ENCODE measurements at regions not wholly inside any gene's neighbourhood (a gene's known extent, or its start where the extent isn't known, plus 50 kb on each side); places are given as distances from the start of the nearest gene placed in this dataset.
A peak's percentile ranks its signal among the peaks of the same experiment; 100 is the strongest.

DNA sequence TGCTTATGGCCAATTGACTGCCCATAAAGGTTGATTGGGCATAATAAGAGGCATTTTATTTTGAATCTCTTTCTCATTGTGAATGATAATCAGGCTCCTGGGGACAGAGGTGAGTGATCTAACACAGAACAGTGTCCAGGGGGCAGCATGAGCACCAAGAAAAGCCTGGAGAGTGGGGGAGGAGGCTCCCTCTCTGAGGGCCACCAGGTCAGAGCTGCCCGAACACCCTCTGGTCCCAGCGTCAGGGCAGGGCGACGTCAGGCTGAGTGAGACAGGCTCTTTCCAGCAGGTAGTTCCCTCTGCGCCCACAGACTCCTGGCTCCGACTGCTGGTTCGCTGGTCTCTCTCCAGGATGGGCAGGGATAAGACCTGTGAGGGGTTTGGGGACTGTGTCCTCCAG lies 250.2 kb upstream of the C1orf174 start:
- H3K36me3 ChIP-seq (ENCODE audit: control insufficient read depth, insufficient read depth, low read length): no peaks in the 10 kb centered on the region
- peaks cover 9% of the 10 kb centered on the region for H3K4me1 ChIP-seq (ENCODE audit: control insufficient read depth, insufficient read depth, low read length)
- H3K27ac ChIP-seq (ENCODE audit: low read depth, low read length): no peak overlapping the region
- WGBS (ENCODE audit: insufficient coverage): 50% methylated on average over 5 of the region's 7 CpGs
- no peak overlapping the region for H3K4me3 ChIP-seq (ENCODE audit: low read depth, low read length)
- DNase-seq (ENCODE audit: low read depth in 4 of 6, low spot score in 6 of 6): no peak
- no peaks in the 10 kb centered on the region for H3K27me3 ChIP-seq (ENCODE audit: control insufficient read depth, insufficient read depth, low read length)
- no peaks in the 10 kb centered on the region for H3K9me3 ChIP-seq (ENCODE audit: control insufficient read depth, insufficient read depth, low read length)

DNA sequence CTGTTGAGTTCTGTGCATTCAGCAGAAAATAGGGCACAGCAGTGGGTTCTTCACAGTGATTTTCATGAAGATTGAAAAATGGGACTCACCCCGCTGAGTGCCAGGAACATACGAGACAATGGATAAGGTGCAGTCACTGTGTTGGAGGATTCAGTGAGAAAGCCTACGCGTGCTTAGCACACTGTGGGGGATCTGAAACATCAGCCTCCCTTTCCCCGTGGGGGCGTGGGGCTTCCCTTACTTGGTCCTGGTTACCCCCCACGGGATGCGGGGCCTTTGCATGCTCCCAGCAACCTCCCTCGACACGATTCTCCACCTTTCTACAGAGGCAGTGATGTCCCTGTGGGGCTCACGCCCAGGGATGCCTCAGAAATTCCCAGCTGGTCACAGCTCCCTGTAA lies 252.2 kb upstream of the C1orf174 start:
- no peaks in the 10 kb centered on the region for H3K9me3 ChIP-seq (ENCODE audit: control insufficient read depth, insufficient read depth, low read length)
- no peaks in the 10 kb centered on the region for H3K27me3 ChIP-seq (ENCODE audit: control insufficient read depth, insufficient read depth, low read length)
- H3K27ac ChIP-seq (ENCODE audit: low read depth, low read length): no peak overlapping the region
- H3K36me3 ChIP-seq (ENCODE audit: control insufficient read depth, insufficient read depth, low read length): no peaks in the 10 kb centered on the region
- 84% methylated on average over 11 of the region's 11 CpGs for WGBS (ENCODE audit: insufficient coverage)
- no peak overlapping the region for H3K4me3 ChIP-seq (ENCODE audit: low read depth, low read length)
- no peak for DNase-seq (ENCODE audit: low read depth in 4 of 6, low spot score in 6 of 6)
- peaks cover 12% of the 10 kb centered on the region for H3K4me1 ChIP-seq (ENCODE audit: control insufficient read depth, insufficient read depth, low read length)

DNA sequence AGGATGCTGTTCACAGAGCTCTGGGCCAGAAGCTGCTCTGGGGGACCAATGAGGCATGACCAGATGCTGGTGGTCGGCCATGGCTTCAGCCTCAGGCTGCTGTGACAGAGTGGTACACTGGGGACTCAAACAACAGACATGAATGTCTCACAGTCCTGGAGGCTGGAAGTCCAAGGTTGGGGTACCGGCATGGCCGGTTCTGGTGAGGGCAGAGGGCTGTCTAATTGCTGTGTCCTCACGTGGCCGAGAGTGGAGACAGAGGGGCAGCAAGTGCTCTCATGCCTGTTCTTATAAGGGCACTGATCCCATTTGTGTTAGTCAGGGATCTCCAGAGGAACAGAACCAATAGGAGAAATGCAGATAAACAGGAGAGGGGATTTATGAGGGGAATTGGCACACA lies 253.5 kb upstream of the C1orf174 start:
- Histone ChIP-seq H3K36me3 (ENCODE audit: control insufficient read depth, insufficient read depth, low read length) (no peaks in the 10 kb centered on the region), H3K9me3 (ENCODE audit: control insufficient read depth, insufficient read depth, low read length) (no peaks in the 10 kb centered on the region), H3K4me3 (ENCODE audit: low read depth, low read length) (no peak overlapping the region), H3K27me3 (ENCODE audit: control insufficient read depth, insufficient read depth, low read length) (no peaks in the 10 kb centered on the region), H3K27ac (ENCODE audit: low read depth, low read length) (no peak overlapping the region), H3K4me1 (ENCODE audit: control insufficient read depth, insufficient read depth, low read length) (peaks cover 6% of the 10 kb centered on the region)
- whole genome bisulfite sequencing (ENCODE audit: insufficient coverage): 96% methylated on average over 5 of the region's 5 CpGs
- DNase-seq (ENCODE audit: low read depth in 4 of 6, low spot score in 6 of 6): no peak

DNA sequence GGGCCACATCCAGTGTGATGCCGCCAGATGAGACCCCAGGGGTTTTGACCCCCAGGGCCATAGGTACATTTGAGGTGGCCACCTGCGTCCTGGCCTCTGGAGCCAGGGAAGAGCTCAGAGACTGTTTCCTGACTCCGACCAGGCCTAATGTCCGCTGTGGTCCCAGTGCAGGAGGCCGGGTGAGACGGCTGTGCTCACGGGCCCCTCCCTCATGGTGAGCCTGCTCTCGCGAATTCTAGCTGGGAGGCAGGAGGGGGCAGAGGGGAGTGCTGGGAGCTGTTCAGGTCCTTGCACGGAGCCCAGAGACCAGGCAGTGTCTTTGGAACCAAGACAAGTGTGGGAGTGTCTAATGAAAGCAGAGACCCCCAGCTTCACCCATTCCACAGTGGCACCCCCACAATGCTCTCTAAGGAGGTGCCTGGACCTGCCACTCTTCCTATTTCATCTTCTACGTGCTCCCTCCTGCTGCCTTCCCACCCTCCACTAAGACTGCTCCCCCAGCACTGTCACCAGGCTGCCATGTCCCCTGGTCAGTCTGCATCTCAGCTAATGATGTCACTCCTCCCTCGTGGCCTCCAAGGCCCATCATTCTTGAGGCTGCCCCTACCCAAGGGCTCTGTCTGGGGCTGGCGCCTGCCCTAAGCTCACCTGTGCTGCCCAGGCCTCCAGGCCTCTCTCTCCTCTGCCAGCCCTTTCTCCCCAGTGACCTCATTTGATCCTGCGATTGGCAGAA lies 256.3 kb upstream of the C1orf174 start:
- WGBS (ENCODE audit: insufficient coverage): 63% methylated on average over 13 of the region's 14 CpGs
- DNase-seq (ENCODE audit: low read depth in 4 of 6, low spot score in 6 of 6): no peak
- no peak overlapping the region for H3K27ac ChIP-seq (ENCODE audit: low read depth, low read length)

DNA sequence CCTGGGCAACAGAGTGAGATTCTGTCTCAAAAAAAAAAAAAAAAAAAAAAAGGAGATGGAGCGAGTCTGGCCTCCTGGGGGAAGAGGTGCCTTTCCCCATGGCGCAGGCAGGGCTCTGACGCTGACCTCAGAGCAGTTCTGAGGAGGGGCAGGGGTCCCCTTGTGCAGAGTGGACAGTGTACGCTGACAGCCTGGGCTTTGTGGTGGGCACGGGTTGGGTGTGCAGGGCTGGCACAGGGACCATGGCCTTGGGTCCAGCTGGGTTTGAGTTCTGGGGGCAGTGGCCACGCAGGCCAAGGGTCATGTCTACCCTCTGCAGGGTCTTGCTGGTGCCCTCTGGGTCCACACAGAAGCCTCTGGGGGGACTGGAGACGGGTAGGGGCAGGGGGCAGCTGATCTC lies 260.1 kb upstream of the C1orf174 start:
- no peaks in the 10 kb centered on the region for H3K9me3 ChIP-seq (ENCODE audit: control insufficient read depth, insufficient read depth, low read length)
- peaks cover 2% of the 10 kb centered on the region for H3K4me1 ChIP-seq (ENCODE audit: control insufficient read depth, insufficient read depth, low read length)
- 90% methylated on average over 6 of the region's 7 CpGs for WGBS (ENCODE audit: insufficient coverage)
- H3K27me3 ChIP-seq (ENCODE audit: control insufficient read depth, insufficient read depth, low read length): peaks cover 2% of the 10 kb centered on the region
- H3K27ac ChIP-seq (ENCODE audit: low read depth, low read length): no peak overlapping the region
- no peak for DNase-seq (ENCODE audit: low read depth in 4 of 6, low spot score in 6 of 6)
- no peaks in the 10 kb centered on the region for H3K36me3 ChIP-seq (ENCODE audit: control insufficient read depth, insufficient read depth, low read length)
- H3K4me3 ChIP-seq (ENCODE audit: low read depth, low read length): no peak overlapping the region

More for the DNA sequence above, 256.3 kb upstream of the C1orf174 start:
- Histone ChIP-seq H3K4me1 (ENCODE audit: control insufficient read depth, insufficient read depth, low read length) (peaks cover 2% of the 10 kb centered on the region), H3K36me3 (ENCODE audit: control insufficient read depth, insufficient read depth, low read length) (no peaks in the 10 kb centered on the region), H3K4me3 (ENCODE audit: low read depth, low read length) (no peak overlapping the region), H3K27me3 (ENCODE audit: control insufficient read depth, insufficient read depth, low read length) (no peaks in the 10 kb centered on the region), H3K9me3 (ENCODE audit: control insufficient read depth, insufficient read depth, low read length) (no peaks in the 10 kb centered on the region)

DNA sequence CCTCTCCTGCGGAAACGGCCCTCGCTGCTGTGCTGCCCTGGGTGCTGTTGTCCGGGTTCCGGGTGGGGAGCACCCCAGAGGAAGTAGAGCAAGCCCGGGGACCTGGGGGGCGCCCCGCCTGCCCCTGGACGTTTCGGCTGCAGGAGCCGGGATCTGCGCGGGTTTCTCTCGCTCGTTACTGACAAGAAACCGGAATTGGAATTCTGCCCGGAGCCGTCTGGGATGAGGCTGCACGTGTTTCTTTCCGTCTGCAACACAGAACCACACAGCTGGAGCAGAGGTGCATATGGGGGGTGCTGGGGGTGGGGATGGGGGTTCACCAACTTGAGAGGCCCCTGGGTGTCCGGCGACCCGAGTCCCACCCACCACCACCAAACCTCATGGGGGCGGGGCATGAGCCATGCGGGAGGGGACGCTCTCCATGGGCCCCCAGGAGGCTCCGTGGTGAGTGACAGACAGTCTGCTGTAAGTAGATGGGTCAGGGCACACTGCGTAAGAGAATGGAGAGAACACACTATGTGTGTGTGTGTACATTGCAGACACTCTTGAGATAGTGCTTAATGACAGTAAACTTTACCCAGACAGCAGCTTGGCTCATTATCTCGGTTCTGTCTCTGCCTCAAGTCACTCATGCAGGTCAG lies 261.4 kb upstream of the C1orf174 start:
- no peak overlapping the region for H3K4me3 ChIP-seq (ENCODE audit: low read depth, low read length)
- no peaks in the 10 kb centered on the region for H3K9me3 ChIP-seq (ENCODE audit: control insufficient read depth, insufficient read depth, low read length)
- no peak overlapping the region for H3K27ac ChIP-seq (ENCODE audit: low read depth, low read length)
- H3K4me1 ChIP-seq (ENCODE audit: control insufficient read depth, insufficient read depth, low read length): no peaks in the 10 kb centered on the region
- DNase-seq (ENCODE audit: low read depth in 4 of 6, low spot score in 6 of 6): no peak
- peaks cover 2% of the 10 kb centered on the region for H3K27me3 ChIP-seq (ENCODE audit: control insufficient read depth, insufficient read depth, low read length)
- H3K36me3 ChIP-seq (ENCODE audit: control insufficient read depth, insufficient read depth, low read length): no peaks in the 10 kb centered on the region
- WGBS (ENCODE audit: insufficient coverage): 88% methylated on average over 18 of the region's 29 CpGs

DNA sequence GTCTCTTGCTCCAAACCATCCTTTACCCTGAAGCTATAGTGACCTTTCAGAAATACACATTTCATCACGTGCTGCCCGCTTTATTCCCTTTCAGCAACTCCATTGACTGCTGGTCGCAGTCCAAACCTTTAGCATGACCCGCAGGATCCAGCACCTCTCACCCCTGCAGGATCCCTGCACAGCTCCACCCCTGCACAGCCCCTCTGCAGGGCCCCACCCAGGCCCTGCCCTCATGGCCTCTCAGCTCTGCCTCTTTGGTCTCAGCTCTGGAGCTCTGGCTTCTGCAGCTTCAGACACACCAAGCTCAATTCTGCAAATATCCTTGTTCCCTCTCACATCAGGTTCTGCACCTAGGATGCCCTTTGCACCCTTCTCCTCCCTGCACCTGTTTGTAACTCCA lies 264.9 kb upstream of the C1orf174 start:
- no peaks in the 10 kb centered on the region for H3K9me3 ChIP-seq (ENCODE audit: control insufficient read depth, insufficient read depth, low read length)
- no peak for DNase-seq (ENCODE audit: low read depth in 4 of 6, low spot score in 6 of 6)
- H3K27ac ChIP-seq (ENCODE audit: low read depth, low read length): no peak overlapping the region
- no peak overlapping the region for H3K4me3 ChIP-seq (ENCODE audit: low read depth, low read length)
- no peaks in the 10 kb centered on the region for H3K36me3 ChIP-seq (ENCODE audit: control insufficient read depth, insufficient read depth, low read length)
- WGBS (ENCODE audit: insufficient coverage): 73% methylated on average over 4 of the region's 4 CpGs
- H3K4me1 ChIP-seq (ENCODE audit: control insufficient read depth, insufficient read depth, low read length): peaks cover 7% of the 10 kb centered on the region
- H3K27me3 ChIP-seq (ENCODE audit: control insufficient read depth, insufficient read depth, low read length): peaks cover 2% of the 10 kb centered on the region

DNA sequence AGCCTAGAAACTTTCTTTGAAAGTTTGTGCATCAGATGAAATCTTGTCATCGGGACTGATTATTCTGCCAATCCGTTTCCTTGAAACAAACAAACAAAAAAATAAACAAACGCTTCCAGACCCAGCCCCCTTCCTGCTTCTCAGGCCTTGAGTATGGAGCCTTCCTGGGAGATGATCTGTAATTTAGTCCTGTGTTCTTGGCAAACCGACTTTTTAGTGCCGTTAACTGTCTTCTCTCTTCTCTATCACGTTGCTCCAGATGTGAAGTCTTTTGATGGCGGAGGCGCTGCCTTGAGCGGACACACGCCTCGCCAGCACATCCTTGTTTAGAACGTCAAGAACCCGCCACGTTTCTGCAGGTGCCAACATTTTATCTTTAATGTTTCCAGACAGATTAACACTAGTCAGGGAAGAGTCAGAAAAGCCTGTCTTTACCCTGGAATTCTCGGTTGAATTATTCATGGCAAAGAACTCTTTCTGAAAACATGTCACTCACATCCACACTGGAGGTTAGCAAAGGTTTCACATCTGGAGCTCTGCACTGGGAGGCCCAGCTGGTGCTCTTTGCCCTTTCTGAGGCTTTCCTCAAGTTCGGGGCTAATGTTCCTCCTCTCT lies 265.7 kb upstream of the C1orf174 start:
- Histone ChIP-seq H3K4me1 (ENCODE audit: control insufficient read depth, insufficient read depth, low read length) (peaks cover 12% of the 10 kb centered on the region), H3K27ac (ENCODE audit: low read depth, low read length) (no peak overlapping the region), H3K4me3 (ENCODE audit: low read depth, low read length) (no peak overlapping the region), H3K27me3 (ENCODE audit: control insufficient read depth, insufficient read depth, low read length) (peaks cover 2% of the 10 kb centered on the region), H3K36me3 (ENCODE audit: control insufficient read depth, insufficient read depth, low read length) (no peaks in the 10 kb centered on the region), H3K9me3 (ENCODE audit: control insufficient read depth, insufficient read depth, low read length) (no peaks in the 10 kb centered on the region)
- DNase-seq (ENCODE audit: low read depth in 4 of 6, low spot score in 6 of 6): no peak
- 84% methylated on average over 13 of the region's 16 CpGs for WGBS (ENCODE audit: insufficient coverage)

DNA sequence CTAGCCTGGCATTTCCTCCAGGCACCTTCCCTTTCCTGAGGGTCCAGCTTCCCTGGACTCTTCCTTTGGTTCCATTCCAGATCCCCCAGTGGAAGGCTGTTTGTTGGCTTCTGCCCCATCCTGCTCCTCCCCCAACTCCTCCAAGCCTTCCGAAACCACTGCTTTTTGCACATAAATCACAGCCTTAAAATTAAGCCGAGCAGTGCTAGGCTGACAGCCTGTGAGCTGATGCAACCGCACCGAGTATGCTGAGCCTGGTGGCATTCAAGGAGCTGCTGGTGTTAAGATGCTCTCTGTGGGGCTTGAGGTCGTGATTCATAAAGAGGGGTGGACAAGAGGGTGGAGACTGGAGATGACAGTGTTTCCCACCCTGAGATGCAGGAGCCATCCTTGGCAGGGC lies 266.6 kb upstream of the C1orf174 start:
- peak in 1 of 6 donors; percentile 21 for DNase-seq (ENCODE audit: low read depth in 4 of 6, low spot score in 6 of 6)
- H3K4me3 ChIP-seq (ENCODE audit: low read depth, low read length): no peak overlapping the region
- H3K27ac ChIP-seq (ENCODE audit: low read depth, low read length): no peak overlapping the region
- H3K27me3 ChIP-seq (ENCODE audit: control insufficient read depth, insufficient read depth, low read length): peaks cover 2% of the 10 kb centered on the region
- H3K4me1 ChIP-seq (ENCODE audit: control insufficient read depth, insufficient read depth, low read length): peaks cover 21% of the 10 kb centered on the region
- WGBS (ENCODE audit: insufficient coverage): 40% methylated on average over 4 of the region's 5 CpGs
- no peaks in the 10 kb centered on the region for H3K36me3 ChIP-seq (ENCODE audit: control insufficient read depth, insufficient read depth, low read length)
- H3K9me3 ChIP-seq (ENCODE audit: control insufficient read depth, insufficient read depth, low read length): no peaks in the 10 kb centered on the region

DNA sequence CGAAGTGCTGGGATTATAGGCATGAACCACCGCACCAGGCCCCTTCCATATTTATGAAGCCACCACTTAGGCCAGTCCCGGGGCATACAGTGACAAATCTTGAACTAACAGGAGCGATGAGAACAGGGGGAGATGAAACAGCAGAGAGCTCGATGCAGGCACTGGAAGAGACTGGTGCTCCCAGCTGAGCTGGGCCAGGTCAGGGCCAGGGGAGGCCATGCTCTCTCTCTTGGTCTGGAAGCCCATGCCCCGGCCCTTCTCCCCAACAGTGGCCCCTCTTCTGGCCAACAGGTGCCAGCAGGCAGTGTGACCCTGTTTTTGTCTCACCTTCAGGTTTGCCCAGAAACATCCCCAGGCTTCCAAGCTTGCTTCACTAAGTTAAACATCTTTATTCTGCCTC lies 269.9 kb upstream of the C1orf174 start:
- no peak overlapping the region for H3K4me3 ChIP-seq (ENCODE audit: low read depth, low read length)
- WGBS (ENCODE audit: insufficient coverage): 86% methylated on average over 4 of the region's 6 CpGs
- no peaks in the 10 kb centered on the region for H3K36me3 ChIP-seq (ENCODE audit: control insufficient read depth, insufficient read depth, low read length)
- no peak overlapping the region for H3K27ac ChIP-seq (ENCODE audit: low read depth, low read length)
- peaks cover 33% of the 10 kb centered on the region for H3K4me1 ChIP-seq (ENCODE audit: control insufficient read depth, insufficient read depth, low read length)
- H3K9me3 ChIP-seq (ENCODE audit: control insufficient read depth, insufficient read depth, low read length): no peaks in the 10 kb centered on the region
- DNase-seq (ENCODE audit: low read depth in 4 of 6, low spot score in 6 of 6): no peak
- peaks cover 1% of the 10 kb centered on the region for H3K27me3 ChIP-seq (ENCODE audit: control insufficient read depth, insufficient read depth, low read length)

Measured in spinal cord (tissue), 9 donors.